ENCODE measurements at regions not wholly inside any gene's neighbourhood (a gene's known extent, or its start where the extent isn't known, plus 50 kb on each side); places are given as distances from the start of the nearest gene placed in this dataset.

DNA sequence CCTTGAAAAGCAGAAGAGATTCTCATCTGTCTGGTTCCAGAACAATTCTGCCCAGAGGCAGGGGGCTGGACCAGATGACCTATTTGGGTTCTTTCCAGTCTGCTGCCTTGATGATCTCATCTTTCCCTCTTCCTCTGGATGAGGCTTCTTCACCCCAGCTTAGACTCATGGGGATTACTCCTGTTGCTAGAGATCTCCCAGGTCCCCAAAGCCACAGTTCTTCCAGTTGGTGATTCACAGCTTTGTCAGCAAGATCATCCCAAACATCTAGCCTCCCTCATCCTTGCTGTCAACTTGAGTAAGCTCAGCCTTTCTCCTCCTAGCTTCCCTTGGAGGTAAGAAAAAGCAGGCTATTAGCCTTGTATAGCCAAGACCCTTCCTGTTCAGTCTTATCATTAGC is 64.2 kb upstream of the PJA1 start:
- no peaks in the 10 kb centered on the region for H3K36me3 ChIP-seq (ENCODE audit: low read depth)
- ATAC-seq (ENCODE audit: low read depth), result no peak
- no peak overlapping the region for H3K4me3 ChIP-seq (ENCODE audit: severe bottlenecking)
- no peaks in the 10 kb centered on the region for H3K27me3 ChIP-seq (ENCODE audit: insufficient read depth, poor library complexity, severe bottlenecking)
- DNase-seq (ENCODE audit: low spot score), result no peak
- TF ChIP-seq, protein P1, sequence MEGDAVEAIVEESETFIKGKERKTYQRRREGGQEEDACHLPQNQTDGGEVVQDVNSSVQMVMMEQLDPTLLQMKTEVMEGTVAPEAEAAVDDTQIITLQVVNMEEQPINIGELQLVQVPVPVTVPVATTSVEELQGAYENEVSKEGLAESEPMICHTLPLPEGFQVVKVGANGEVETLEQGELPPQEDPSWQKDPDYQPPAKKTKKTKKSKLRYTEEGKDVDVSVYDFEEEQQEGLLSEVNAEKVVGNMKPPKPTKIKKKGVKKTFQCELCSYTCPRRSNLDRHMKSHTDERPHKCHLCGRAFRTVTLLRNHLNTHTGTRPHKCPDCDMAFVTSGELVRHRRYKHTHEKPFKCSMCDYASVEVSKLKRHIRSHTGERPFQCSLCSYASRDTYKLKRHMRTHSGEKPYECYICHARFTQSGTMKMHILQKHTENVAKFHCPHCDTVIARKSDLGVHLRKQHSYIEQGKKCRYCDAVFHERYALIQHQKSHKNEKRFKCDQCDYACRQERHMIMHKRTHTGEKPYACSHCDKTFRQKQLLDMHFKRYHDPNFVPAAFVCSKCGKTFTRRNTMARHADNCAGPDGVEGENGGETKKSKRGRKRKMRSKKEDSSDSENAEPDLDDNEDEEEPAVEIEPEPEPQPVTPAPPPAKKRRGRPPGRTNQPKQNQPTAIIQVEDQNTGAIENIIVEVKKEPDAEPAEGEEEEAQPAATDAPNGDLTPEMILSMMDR (IDR thresholded peaks at IDR 0.05; ENCODE audit: poor library complexity, severe bottlenecking), result no peak
- no peaks in the 10 kb centered on the region for H3K9me3 ChIP-seq (ENCODE audit: severe bottlenecking)
- no peak overlapping the region for H3K27ac ChIP-seq (ENCODE audit: poor library complexity, severe bottlenecking)
- no peaks in the 10 kb centered on the region for H3K4me1 ChIP-seq (ENCODE audit: insufficient read depth, poor library complexity, severe bottlenecking)

DNA sequence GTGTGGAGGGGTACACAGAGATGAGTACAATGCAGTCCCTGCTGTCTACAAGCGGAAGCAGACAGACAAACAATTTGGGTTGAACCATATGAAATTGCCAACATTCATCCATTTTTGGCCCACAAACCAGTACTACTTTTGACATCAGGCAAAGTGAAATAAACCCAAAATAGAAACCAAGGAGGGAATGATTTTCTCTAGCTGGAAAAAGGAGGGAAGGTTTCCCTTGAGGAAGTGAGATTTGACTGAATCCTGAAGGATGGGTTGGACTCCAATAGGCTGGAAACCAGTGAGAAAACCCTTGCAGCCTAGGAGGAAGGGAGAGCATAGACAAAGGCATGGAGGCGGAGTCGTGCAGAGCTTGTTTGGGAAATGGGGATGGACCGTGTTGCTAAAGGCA is 63.5 kb upstream of the PJA1 start:
- Histone ChIP-seq H3K9me3 (ENCODE audit: severe bottlenecking) (no peaks in the 10 kb centered on the region), H3K27ac (ENCODE audit: poor library complexity, severe bottlenecking) (no peak overlapping the region), H3K36me3 (ENCODE audit: low read depth) (no peaks in the 10 kb centered on the region), H3K4me1 (ENCODE audit: insufficient read depth, poor library complexity, severe bottlenecking) (no peaks in the 10 kb centered on the region), H3K4me3 (ENCODE audit: severe bottlenecking) (no peak overlapping the region), H3K27me3 (ENCODE audit: insufficient read depth, poor library complexity, severe bottlenecking) (no peaks in the 10 kb centered on the region)
- DNase-seq (ENCODE audit: low spot score) (no peak), ATAC-seq (ENCODE audit: low read depth) (no peak)
- TF ChIP-seq, protein P1 (IDR thresholded peaks at IDR 0.05; ENCODE audit: poor library complexity, severe bottlenecking), result no peak

DNA sequence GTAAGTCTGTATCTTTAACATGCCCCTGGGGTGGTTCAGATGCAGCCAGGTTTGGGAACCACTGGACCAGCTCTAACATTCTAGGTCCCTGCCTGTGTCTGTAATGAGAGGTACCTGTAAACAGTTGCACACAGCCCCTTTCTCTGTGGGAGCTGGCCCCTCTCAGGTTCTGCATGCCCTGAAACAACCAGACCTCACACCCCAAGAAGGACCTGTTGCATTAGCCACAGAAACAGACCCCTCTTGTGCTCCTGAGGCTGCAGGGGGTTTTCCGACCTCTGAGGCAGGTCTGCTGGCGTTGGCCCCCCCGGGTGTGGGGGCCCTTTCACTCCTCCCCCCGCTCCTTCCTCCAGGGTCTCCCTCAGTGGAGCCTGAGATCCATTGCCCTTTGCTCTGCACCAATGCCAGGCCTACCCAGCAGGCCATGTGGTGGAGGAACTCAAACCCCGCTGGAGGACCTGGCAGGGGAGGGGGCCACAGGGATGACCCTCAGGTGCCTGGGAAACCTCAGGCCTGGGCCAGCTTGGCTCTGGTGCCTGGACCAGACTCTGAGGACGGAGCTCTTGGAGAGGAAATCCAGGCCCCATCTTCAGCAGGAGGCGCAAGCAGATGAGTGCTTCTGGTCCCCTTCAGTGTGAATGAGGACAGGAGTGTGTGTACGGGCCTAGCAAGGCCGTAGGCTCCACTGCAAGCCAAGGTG is 61.4 kb upstream of the PJA1 start:
- Histone ChIP-seq H3K27me3 (ENCODE audit: insufficient read depth, poor library complexity, severe bottlenecking) (no peaks in the 10 kb centered on the region), H3K27ac (ENCODE audit: poor library complexity, severe bottlenecking) (no peak overlapping the region), H3K4me1 (ENCODE audit: insufficient read depth, poor library complexity, severe bottlenecking) (no peaks in the 10 kb centered on the region), H3K36me3 (ENCODE audit: low read depth) (no peaks in the 10 kb centered on the region), H3K4me3 (ENCODE audit: severe bottlenecking) (no peak overlapping the region), H3K9me3 (ENCODE audit: severe bottlenecking) (no peaks in the 10 kb centered on the region)
- ATAC-seq (ENCODE audit: low read depth) (no peak), DNase-seq (ENCODE audit: low spot score) (no peak)
- TF ChIP-seq, protein P1 (IDR thresholded peaks at IDR 0.05; ENCODE audit: poor library complexity, severe bottlenecking), result no peak

DNA sequence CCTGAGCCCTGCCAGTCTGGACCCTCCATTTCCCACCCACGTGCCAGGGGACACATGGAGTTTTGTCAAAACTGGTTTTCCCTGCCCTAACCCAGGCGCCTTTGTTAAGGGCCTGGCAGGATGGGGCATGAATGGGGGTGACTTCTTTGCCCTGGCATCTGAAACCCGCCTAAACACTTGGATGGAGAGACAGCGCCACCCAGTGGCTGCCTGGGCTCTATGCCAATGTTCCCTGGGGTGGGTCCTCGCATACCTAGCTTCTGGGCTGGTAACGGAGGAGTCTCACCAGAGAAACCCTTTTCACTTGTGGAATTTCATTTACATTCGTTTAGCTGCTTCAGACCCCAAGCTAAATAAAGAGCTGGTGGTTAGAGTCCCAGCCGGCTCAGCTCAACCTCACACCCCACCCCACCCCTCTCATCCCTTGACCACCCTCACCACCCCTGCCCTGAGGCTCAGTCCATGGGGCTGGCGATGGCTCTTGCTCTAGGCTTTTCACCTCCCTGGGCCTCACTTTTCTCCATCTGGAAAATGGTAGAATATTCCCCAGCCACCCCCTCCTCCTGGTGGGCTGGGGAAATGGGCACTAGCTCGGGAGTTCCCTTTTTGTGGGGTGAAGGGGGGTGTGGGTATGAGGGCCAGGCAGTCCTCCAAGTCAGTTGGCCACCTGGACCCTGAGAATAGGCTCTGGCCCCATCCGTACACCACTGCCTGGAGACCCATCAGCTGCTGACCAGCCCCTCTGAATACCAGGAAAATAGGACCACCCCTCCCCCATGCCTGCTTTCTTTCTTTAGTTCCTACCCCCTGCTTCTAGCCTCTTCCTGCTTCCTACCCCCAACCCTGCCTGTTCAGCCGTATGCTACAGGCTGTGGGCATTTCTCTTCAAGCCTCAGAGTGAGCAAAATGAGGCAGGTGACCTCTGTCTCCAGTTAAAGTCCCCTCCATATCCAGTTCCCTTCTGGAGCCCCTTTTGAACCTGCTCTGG is 57.1 kb upstream of the PJA1 start:
- H3K4me1 ChIP-seq (ENCODE audit: insufficient read depth, poor library complexity, severe bottlenecking), result no peaks in the 10 kb centered on the region
- H3K27me3 ChIP-seq (ENCODE audit: insufficient read depth, poor library complexity, severe bottlenecking), result no peaks in the 10 kb centered on the region
- H3K36me3 ChIP-seq (ENCODE audit: low read depth), result no peaks in the 10 kb centered on the region
- no peak overlapping the region for H3K4me3 ChIP-seq (ENCODE audit: severe bottlenecking)
- peak; percentile 90 for ATAC-seq (ENCODE audit: low read depth)
- H3K9me3 ChIP-seq (ENCODE audit: severe bottlenecking), result no peaks in the 10 kb centered on the region
- TF ChIP-seq, protein P1 (IDR thresholded peaks at IDR 0.05; ENCODE audit: poor library complexity, severe bottlenecking), result peak; percentile 78
- peak; percentile 54 for DNase-seq (ENCODE audit: low spot score)
- no peak overlapping the region for H3K27ac ChIP-seq (ENCODE audit: poor library complexity, severe bottlenecking)
